Activated CD4-positive, alpha-beta T cell treated with anti-CD3 and anti-CD28 coated beads, Interleukin-2, amount 50 U/mL, for 1 hour (primary cell): ENCODE measurements at regions not wholly inside any gene's neighbourhood (a gene's known extent, or its start where the extent isn't known, plus 50 kb on each side); places are given as distances from the start of the nearest gene placed in this dataset.

Experiments used
- DNase-seq: peaks from one replicate; pipeline ENCODE4 v3.0.0-alpha.2; 2020

DNA sequence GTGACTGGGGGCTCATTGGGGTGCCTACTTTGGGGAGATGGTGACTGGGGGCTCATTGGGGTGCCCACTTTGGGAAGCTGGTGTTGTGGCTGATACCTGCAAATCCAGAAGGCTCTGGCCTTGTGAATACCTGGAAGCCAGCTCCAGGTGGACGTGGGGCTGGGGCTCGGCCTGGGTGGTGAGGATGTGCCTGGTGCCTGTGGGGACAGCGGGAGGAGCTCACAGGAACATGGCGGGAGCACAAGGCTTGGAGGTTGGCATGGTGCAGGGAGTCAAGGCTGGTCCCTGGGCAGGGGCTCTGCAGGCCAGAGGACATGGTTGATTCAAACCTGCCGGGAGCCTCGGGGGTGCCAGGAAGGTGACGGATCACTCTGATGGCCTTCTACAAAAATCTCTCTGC, 1165.7 kb downstream of the BRD1 start:
- no peak for DNase-seq

DNA sequence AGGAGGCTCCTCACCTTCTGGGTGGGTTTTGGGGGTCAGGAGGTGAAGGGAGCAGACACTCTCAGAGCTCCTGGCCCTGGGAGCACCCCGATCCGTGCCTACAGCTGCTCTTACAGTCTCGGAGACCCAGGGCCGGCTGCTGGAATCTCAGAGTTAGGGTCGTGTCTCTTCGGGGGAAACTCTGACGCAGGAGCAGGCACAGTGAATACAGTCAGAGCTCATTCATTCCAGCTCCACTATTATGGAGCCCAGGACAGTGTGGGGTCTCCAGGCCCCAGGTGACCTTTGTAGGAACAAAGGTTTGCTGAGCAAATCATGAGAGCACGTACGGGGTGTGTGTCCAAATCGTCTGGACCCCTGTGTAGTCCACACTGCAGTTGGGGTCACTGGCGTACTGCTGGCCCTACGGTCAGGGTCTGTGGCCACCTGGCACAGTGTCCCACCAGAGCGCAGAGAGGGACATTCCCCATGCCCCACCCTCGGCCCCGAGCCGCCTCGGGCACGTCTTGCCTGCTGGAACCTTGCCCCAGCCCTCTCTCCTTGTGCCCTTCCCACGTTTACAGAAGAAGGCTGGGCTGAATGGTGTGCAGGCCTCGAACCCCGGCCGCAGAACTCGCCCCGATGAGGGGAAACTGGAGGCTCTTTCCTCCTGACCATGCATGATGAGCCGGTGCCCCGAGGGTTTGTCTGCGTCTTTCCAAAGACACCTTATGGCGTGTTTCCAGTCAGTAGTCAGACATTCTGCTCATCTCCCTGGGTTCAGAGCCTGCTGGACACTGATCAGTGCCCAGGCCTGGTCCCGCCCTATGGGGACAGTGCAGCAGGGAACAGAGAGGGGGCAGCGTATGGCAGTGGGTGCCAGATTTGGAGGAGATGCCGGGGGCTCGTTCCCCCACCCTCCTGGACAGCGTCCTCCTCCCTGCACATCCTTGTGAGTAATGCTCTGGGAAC, 1166.6 kb downstream of the BRD1 start:
- DNase-seq, result no peak

DNA sequence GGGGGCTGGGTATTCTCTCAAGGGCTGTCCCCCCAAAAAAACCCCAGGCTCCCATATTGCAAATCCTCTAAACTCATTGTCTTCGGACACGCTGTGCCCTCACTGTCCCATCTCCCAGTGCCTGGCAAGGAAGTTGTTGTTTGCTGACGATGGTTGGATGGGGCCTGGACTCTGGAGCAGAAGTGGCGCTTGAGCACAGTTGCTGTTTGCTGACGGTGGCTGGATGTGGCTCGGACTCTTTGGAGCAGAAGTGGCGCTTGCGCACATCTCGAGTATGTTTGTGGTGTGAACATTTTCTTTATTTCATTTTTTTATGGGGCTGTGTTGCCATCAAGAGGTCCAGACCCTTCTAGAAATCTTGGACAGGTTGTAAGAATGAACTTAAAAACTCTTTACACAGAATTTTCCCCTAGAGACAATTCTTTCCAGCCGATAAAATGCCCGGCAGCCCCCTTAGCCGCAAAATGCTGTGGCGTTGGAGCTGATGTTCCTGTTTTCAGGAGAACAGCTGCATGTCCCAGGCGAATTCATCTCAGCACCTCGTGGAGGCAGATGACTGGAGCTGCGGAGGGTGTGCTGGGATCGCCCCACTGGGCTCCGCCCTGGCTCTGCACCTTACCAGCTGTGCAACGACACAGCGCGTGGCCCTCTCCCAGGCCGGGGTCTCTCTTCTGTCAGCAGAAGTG, 1167.4 kb downstream of the BRD1 start:
- no peak for DNase-seq

DNA sequence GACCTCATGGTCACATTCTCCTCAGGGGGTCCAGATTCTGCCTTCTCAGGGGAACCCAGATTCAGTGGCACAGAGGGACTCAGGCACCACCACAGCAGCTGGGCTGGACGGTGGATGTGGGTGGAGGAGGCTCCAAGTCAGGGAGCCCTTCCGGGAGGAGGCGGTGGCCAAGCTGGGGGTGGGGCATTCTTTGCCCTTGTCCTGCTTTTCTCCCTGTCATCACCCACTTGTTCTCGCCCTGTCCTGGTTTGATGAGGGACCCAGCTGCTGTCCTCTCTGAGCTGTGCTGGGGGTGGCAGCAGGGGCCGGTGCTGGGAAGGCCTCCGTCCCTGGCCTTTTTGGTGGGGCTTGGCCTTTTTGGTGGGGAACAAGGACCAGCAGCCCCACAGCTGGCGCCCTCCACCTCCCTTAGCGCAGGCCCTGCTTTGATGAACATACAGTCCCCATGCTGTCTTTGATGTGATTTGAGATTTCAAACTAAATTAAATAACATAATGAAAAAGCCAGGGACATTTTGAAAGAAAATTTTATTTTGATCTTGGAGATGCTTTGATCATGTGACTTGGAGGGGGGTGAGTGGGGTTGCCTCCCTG, 1168.2 kb downstream of the BRD1 start:
- no peak for DNase-seq

DNA sequence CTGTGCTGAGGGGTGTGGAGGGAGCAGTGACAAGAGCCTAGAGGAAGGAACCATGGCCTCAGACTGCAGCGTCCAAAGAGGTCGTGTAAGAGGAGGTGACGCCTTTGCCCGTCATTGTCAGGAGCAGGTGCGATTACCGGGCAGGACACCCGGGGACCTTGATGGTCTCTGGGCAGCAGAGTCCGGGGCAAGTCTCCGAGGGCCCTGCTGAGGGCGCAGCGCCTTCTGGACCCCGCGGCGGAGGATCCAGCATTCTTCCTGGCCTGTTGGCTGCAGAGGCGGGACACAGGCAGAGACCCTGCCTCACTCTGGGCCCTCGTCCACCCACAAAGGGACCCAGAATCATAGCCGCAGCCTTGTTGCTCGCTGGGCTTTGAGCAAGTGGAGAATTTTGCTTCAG, 1168.8 kb downstream of the BRD1 start:
- no peak for DNase-seq

DNA sequence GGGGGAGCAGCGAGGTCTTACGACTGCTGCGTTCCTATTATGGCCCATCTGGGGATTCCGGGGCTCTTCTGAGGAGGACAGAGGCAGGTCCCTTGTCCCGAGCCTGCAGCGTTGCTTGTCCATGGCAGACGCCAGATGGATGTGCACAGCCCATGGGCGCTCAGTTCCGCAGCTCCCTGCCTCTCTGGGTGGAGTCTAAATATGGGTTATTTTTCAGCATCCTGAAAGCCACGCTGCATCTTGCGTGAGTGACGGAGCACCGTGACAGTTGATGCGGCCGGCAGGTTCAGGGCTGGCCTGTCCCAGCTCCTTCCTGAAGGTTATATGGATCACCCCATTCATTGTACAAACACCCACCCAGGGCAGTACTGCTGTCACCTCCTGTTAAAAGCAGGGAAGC, 1169.4 kb downstream of the BRD1 start:
- DNase-seq, result no peak

DNA sequence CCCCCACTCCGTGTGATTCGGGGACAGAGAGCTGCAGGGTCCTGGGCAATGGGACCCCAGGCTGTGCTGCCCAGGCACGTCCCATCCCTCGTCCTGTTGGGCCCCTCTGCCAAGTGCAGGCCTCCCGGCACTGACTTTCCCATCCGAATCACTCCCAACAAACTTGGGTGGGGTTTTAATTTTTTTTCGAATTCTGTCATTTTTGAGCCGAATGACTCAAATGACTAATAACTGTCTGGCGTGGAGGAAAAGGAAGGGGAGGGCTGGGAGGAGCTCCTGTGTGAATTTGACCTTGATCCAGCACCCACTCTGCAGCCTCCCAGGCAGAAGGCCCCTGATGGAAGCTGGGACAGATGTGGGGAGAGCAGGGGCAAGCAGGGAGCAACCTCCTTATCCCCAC, 1173.2 kb downstream of the BRD1 start:
- DNase-seq, result no peak

DNA sequence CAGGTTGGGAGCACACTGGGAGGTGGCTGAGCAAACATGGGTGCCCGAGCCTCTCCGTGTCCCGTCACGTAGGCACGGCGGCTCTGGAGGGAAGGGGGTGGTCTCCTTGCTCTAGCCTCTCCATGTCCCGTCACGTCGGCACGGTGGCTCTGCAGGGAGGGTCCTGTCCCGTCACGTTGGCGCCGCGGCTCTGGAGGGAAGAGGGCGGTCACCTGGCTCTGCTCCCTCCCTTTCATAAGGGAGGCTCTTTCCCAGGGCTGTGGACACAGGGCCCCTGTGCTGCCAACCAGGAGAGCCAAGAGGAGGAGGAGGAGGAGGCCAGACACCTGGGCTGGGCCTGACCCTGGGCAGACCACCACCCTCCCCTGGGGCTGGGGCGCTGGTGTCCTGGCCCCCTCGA, 1173.7 kb downstream of the BRD1 start:
- DNase-seq, result no peak

DNA sequence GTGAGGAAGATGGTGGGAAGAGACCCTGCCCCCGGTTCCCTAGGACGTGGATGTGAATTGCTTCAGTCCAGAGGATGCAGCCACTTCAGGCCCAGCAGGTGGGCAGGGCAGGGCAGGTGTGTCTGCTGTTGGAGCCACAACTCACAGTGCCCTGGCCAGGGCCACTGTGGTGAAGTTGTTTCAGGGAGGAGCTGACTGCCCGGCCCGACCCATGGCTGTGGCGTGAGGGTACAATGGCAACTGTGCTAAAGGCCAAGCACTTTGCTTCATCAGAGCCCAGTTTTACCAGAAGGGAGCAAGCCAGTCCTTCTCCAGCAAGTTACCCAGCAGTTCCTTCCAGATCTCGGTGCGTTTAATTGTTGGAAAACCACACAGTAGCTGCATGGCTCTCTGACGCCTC, 1174.4 kb downstream of the BRD1 start:
- no peak for DNase-seq

DNA sequence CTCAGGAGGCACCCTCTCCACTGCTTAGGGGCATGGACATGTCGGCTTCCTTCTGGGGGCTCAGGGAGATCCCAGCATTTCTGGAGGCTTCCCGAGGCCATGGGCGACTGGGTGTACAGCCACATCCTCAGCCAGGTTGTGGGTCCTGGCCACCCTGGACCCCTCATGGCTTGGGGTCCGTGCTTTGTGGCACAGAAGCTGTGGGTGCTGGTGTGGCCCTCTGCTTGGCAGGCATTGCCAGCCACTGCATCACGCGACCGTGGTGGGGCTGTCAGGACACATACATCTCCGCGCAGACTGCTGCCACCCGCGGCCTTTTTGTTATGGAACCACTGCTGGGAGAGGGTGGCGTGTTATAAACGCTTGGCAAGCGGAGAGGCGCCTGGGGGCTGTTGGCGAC, 1174.9 kb downstream of the BRD1 start:
- DNase-seq, result no peak

DNA sequence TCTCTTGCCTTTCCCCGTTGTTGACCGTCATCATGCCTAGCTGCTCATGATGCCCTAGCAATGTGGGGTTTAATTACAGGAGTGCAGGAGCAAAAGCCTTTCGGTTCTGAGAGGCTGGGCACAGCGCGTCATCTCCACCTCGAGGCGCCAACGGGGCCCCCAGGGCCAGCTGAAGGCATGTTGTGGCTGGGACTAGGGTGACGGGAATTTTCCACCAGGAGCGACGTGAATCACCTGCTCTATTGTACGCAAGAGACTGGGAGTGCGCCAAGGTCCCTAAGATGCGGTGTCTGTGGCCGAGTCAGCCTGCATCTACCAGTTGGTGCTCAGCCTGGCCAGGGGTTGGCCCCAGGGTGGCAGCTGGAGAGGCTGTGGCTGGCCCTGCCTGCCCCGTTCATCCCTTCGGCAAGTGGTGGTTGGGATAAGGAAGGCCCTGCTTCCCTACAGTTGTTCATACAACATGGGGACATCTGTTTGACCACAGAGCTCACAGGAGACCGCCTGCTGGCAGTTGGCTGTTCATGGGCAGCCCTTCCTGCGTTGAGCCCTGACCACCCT, 1175.6 kb downstream of the BRD1 start:
- no peak for DNase-seq

DNA sequence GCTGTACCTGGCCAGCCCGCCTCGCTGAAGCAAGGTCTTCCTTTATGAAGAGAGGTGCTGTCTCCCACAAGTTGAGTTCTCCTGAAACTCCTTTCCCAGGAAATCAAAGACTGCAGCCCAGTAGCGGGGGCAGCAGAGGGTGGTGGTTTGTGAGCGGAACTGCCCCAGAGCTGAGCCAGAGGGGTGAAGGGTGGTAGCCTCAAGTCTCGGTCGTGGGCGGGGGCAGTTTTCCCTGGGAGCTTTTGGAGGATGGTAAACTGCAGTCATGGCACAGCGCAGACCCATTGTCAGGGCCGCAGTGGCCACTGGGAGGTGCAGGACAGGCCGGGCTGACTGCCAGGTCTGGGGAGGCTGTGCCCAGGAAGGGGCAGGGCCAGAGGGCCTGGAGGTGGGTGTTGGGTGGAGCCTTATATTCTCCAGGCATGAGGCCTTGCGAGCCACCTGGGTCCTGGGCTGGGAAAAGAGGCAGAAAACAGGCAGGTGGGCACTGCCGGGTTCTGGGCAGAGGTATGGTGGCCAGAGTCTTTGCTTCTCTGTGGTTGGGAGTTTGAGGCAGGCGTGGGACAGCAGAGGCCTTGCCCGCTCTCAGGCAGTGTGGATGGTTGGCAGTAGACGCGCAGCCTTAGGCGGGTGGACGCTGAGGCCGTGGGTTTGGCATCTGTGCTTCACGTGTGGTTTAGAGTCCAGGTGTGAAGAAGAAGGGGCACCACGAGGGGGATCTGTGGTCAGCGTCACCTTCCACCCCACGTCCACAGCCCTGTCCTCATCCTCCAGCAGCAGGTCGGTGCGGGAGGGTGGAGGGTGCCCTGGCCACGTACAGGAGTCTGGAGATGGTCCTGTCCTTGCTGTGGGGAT, 1176.4 kb downstream of the BRD1 start:
- DNase-seq, result no peak

DNA sequence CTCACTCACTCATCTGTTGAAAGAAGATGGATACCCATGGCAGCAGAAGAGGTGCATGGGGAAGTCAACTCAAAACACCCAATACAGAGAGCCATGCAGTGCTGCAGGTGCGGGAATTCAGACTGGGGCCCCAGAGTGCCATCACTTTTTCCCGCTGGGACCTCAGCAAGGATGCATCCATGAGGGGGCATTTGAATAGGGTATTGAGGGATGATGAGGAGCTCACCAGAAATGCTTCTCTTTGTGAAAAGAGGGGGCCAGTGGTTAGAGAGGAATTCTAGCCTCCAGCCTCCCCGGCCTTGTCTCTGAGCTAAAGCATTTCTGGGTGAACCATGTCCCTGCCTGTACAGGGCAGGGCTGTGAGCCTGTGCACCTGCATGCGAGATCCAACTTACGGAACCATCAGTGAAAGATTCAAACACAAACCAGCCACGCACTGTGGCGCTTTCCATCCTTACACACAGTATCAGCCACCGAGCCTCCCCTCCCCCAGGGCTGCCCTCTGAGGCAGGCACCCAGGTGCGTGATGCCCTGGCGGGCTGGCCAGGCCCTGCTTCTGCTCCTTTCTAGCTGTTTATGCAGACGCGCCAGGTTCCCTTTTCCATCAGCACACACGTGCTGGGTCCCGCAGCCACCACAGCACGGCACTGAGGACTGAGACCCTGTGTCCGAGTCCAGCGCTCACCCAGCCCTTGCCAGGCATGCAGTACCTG, 1177.2 kb downstream of the BRD1 start:
- no peak for DNase-seq

DNA sequence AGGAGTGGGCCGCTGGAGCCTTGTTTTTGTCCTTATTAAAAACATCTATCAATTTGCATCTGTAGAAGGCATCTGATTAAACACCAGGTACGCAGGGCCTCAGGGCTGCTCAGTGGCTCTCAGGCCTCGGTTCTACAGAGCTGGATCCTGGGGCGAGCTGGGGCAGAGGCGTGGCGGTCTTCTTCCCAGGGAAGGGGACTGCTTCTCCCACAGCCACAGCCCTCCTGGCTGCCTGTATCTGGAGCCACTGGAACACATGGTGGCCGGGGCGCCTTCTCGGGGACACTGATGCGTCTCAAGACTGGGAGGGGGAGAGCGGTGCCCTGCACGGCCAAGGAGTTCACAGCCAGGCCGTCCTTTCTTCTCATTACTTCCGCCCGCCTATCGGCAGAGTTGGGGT, 1178.2 kb downstream of the BRD1 start:
- no peak for DNase-seq

DNA sequence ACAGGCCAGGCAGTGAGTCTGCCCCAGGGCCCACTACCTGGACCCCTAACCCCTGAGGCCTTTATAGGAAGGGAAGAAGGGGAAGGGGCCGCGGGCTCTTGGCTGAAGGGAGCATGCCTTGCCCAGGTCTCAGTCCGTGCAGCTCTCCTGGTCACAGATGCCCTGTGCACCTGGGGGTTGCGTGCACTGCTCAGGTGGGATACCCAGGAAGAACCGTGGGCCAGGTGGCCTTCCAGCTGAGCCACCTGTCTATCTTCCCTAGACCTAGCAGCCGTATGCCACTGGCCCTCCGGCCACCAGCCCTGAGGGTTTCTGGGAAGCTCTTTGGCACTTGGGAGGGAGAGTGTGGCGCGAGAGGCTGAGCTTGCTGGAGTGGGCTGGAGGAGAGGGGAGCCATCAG, 1178.6 kb downstream of the BRD1 start:
- no peak for DNase-seq

DNA sequence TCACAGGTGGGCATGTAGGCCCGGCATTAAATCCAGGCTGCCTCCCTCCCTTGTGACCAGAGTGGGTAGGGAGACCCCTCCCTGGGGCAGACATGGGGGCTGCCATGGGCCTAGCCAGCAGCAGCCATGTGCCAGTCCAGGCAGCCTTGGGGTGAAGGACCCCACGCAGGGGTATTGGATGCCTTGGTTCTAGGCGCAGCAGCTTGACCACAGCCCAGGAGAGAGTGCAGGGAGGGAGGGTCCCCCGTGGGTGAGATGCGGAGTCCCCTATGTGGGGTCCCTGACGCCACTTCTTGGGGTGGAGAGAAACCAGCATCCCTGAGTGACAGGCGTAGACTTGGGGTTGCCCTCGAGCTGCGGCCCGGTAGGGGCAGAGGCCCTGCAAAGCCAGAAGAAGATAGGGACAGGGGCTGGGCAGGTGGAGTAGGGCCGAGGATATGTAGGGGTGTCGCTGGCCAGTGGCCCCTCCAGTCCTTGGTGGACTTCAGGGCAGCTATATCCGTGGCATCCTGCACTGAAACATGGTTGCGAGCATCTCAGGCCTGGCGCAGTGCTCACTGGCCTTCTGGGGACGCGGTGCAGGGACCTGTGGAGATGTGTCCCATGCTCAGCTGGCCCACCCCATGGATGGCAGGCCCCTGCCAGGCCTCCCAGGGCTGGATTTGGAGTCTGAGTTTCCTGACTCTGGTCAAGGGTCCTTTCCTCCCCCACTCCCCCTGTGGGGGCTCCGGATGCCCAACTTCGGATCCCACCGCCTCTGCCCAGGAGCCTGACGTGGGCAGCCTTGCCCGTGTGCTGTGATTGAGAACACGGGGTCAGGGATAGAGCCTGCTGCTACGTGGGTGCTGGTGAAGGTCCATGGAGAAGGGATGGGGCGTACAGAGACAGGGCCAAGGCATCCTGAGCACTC, 1179.8 kb downstream of the BRD1 start:
- no peak for DNase-seq

DNA sequence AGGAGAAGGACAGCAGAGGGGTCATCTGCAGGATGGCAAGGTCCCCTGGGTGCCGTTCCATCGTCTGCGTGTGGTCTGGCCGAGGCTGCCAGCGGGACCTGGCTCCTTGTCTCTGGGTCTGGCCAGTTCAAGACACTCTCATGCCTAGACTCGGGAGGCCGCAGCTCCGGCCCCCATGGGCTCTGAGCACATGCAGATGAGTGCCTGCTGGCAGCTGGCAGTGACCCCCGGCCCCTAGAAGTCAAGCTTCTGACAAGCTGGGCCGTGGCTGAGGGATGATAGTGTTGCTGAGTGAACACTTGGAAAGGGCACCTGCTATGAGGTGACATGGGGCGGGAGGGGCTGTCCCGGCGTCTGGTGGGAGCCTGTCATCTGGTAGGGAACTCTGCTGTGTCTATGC, 1180.6 kb downstream of the BRD1 start:
- DNase-seq, result no peak

DNA sequence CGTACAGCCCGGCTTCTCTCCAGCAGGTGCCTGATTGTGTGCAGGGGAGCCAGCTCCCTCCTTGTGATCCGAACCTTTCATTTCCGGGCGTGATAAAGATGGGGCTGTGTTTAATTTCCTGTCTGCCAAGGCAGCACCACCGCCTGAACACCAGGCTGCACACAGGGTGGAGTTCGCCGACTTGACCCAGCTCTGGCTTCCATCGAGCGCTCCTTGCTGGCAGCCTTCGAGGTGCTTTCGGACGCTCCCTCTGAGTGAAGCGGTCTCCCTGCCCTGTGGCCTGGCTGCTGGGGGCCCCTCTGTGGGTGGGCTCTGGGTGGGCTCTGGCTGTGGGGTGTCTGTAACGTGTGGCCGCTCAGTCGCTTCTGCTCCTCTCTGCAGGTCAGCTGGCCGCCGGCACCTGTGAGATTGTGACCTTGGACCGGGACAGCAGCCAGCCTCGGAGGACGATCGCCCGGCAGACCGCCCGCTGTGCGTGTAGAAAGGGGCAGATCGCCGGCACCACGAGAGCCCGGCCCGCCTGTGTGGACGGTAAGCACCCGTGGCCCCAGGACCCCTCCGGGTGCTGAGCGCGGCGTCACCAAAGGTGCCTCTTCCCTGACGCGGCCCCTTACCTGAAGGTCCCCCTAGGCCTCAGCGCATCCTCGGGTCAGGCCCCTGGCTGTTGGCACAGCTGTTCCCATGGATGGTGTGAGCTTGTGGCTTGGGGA, 1181.3 kb downstream of the BRD1 start:
- DNase-seq, result no peak

DNA sequence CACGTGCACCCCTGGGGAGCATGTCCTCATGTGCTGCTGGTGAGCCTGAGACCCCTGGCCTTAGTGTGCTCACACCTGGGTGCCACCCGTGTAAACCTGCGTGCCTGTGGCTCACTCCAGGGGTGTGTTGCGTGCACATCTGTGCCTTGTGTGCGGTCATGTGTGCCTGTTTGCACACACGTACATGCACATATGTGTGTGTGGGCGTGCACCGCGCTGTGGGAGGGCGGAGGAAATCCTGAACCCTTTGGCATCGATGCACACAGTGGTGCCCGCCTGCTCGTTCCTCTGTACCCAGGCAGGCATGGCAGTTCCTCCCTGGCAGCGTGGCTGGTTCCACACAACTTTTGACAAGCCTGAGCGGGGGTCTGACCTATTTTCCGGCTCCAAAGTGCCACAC, 1181.9 kb downstream of the BRD1 start:
- DNase-seq, result no peak

DNA sequence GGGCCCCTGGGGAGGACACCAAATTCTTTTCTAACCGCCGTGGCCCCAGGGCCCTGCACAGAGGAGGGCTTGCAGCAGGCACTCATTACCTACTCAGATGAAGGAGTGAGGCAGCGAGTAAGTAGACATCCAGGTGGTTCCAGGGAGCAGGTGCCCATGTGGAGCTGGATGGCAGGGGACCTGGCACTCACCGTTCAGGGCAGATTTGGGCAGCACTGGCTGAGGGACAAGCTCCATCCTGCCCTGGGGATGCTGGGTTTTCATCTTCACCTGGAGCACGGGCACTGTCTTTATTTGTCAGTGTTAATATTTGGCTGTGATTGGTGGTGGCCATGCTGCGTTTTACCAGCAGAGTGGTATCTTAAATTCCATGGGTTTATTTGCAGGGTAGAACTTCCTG, 1182.7 kb downstream of the BRD1 start:
- no peak for DNase-seq
